Cardiac fibroblast (primary cell): ENCODE measurements at regions not wholly inside any gene's neighbourhood (a gene's known extent, or its start where the extent isn't known, plus 50 kb on each side); places are given as distances from the start of the nearest gene placed in this dataset.

ENCODE experiments used
- DNase-seq, 2 donors: peaks; one replicate each; pipeline versions ENCODE4 v3.0.0 to v3.0.0-alpha.2; 2010; ENCODE audit warnings: low read depth in 2 of 2
- H3K4me3 ChIP-seq, 2 donors: replicated peaks in 1 of 2; 1 replicate in 1 of 2; 2 replicates in 1 of 2; pipeline ENCODE4 v1.5.1; 2011; ENCODE audit warnings: low read depth in 2 of 2, low read length in 2 of 2, mild to moderate bottlenecking in 2 of 2, moderate library complexity in 1 of 2
- CTCF ChIP-seq: IDR thresholded peaks from one replicate; pipeline ENCODE4 v1.5.1; 2011; ENCODE audit warnings: low read depth, mild to moderate bottlenecking, low read length, inconsistent platforms

- no peak overlapping the region for H3K4me3 ChIP-seq
- no peak for TF ChIP-seq CTCF
- no peak for DNase-seq
Measured at GRCh38 chr9:79968533-79968932, 396.8 kb downstream of the TLE4 start.

- DNase-seq: no peak
- no peak for TF ChIP-seq CTCF
- H3K4me3 ChIP-seq: no peak overlapping the region
Measured at GRCh38 chr9:79962836-79963235, 391.1 kb downstream of the TLE4 start.

GRCh38 chr9:79962150-79962549 lies 390.4 kb downstream of the TLE4 start:
- TF ChIP-seq CTCF: no peak
- no peak overlapping the region for H3K4me3 ChIP-seq
- no peak for DNase-seq

GRCh38 chr9:79955300-79955699 lies 383.5 kb downstream of the TLE4 start:
- DNase-seq: peak; percentile 3 to 10
- no peak overlapping the region for H3K4me3 ChIP-seq
- TF ChIP-seq CTCF: peak; percentile 35

GRCh38 chr9:79953908-79954307 lies 382.1 kb downstream of the TLE4 start:
- H3K4me3 ChIP-seq: no peak overlapping the region
- TF ChIP-seq CTCF: no peak
- DNase-seq: no peak

- no peak for TF ChIP-seq CTCF
- DNase-seq: peak; percentile 39 to 73
- H3K4me3 ChIP-seq: no peak overlapping the region
Measured at GRCh38 chr9:79952401-79952800, 380.6 kb downstream of the TLE4 start.

- no peak for TF ChIP-seq CTCF
- DNase-seq: peak; percentile 3 to 29
- no peak overlapping the region for H3K4me3 ChIP-seq
Measured at GRCh38 chr9:79946712-79947111, 374.9 kb downstream of the TLE4 start.
